ENCODE measurements at regions not wholly inside any gene's neighbourhood (a gene's known extent, or its start where the extent isn't known, plus 50 kb on each side); places are given as distances from the start of the nearest gene placed in this dataset.

GRCh38 chr10:131019696-131020095 lies 291.8 kb downstream of the TCERG1L start:
- Histone ChIP-seq H3K4me1 (ENCODE audit: control insufficient read depth in 5 of 5, insufficient read depth in 5 of 5, low read length in 5 of 5) (no peaks in the 10 kb centered on the region), H3K9me3 (ENCODE audit: control insufficient read depth in 4 of 4, insufficient read depth in 3 of 4, low read length in 3 of 4) (no peaks in the 10 kb centered on the region), H3K27ac (ENCODE audit: low read depth in 1 of 2, low read length in 1 of 2) (no peak overlapping the region), H3K4me3 (no peak overlapping the region), H3K27me3 (ENCODE audit: control insufficient read depth in 3 of 3, insufficient read depth in 3 of 3, low read length in 2 of 3) (peaks cover 0 to 6% (median 0%) of the 10 kb centered on the region in 3 donors), H3K9ac (ENCODE audit: insufficient read depth in 1 of 2, low read length in 2 of 2) (no peak overlapping the region), H3K36me3 (ENCODE audit: control insufficient read depth in 4 of 4, insufficient read depth in 4 of 4, low read length in 4 of 4) (no peaks in the 10 kb centered on the region)
- WGBS, 2 donors: 80 to 93% methylated on average over 11 of the region's 11 CpGs
- DNase-seq (no peak), ATAC-seq (ENCODE audit: insufficient read depth, low FRiP score) (no peak)
- TF ChIP-seq, protein P1, sequence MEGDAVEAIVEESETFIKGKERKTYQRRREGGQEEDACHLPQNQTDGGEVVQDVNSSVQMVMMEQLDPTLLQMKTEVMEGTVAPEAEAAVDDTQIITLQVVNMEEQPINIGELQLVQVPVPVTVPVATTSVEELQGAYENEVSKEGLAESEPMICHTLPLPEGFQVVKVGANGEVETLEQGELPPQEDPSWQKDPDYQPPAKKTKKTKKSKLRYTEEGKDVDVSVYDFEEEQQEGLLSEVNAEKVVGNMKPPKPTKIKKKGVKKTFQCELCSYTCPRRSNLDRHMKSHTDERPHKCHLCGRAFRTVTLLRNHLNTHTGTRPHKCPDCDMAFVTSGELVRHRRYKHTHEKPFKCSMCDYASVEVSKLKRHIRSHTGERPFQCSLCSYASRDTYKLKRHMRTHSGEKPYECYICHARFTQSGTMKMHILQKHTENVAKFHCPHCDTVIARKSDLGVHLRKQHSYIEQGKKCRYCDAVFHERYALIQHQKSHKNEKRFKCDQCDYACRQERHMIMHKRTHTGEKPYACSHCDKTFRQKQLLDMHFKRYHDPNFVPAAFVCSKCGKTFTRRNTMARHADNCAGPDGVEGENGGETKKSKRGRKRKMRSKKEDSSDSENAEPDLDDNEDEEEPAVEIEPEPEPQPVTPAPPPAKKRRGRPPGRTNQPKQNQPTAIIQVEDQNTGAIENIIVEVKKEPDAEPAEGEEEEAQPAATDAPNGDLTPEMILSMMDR (IDR thresholded peaks at IDR 0.05; ENCODE audit: control extremely low read depth, extremely low read depth): no peak

DNA sequence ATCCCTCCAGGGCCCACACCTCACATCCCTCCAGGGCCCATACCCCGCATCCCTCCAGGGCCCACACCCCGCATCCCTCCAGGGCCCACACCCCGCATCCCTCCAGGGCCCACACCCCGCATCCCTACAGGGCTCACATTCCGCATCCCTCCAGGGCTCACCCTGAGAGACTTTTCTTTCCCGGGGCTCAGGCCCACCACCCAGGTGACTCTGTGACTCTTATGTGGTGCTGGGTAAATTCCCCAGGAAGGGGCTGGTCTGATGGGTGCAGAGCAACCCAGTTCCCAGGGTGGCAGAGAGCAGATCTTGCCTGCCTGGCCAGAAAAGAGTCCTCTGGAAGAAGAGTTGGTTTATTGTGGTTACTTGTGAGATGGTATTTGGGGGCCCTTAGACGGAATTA lies 290.7 kb downstream of the TCERG1L start:
- Histone ChIP-seq H3K27me3 (ENCODE audit: control insufficient read depth in 3 of 3, insufficient read depth in 3 of 3, low read length in 2 of 3) (peaks cover 0 to 6% (median 0%) of the 10 kb centered on the region in 3 donors), H3K36me3 (ENCODE audit: control insufficient read depth in 4 of 4, insufficient read depth in 4 of 4, low read length in 4 of 4) (no peaks in the 10 kb centered on the region), H3K4me1 (ENCODE audit: control insufficient read depth in 5 of 5, insufficient read depth in 5 of 5, low read length in 5 of 5) (no peaks in the 10 kb centered on the region), H3K27ac (ENCODE audit: low read depth in 1 of 2, low read length in 1 of 2) (no peak overlapping the region), H3K4me3 (no peak overlapping the region), H3K9me3 (ENCODE audit: control insufficient read depth in 4 of 4, insufficient read depth in 3 of 4, low read length in 3 of 4) (no peaks in the 10 kb centered on the region), H3K9ac (ENCODE audit: insufficient read depth in 1 of 2, low read length in 2 of 2) (no peak overlapping the region)
- ATAC-seq (ENCODE audit: insufficient read depth, low FRiP score) (no peak), DNase-seq (no peak)
- WGBS, 2 donors: 91 to 92% methylated on average over 7 of the region's 7 CpGs
- TF ChIP-seq, protein P1 (IDR thresholded peaks at IDR 0.05; ENCODE audit: control extremely low read depth, extremely low read depth): no peak

DNA sequence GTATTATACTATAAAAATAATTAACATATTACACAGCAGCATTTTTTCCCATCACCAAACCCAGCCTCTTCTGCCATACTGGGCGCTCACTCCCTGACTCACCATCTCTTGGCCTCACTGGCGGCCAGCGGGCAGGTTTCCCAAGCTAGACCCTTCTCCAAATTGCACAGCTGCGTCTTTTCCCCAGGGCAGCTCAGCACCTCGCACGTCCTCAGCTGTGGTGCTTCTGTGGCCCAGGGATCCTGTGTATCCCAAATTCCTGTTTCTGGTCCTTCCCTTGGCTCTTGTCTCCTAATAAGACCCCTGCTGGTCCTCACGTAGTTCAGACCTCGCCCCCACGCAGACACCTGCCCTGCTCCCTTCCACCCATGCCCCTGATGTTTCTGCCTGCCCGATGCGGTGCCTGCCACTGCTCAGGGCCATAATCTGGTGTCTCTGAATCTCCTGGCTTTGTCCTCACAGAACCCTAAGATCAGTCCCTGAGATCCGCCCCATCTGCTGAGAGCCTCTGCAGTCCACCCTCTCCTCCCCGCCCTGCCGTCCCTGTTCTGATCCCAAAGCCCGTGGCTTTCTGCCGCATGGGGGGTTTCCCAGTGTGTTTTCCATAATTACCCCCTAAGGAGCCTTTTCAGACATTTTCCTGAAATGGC lies 290.1 kb downstream of the TCERG1L start:
- H3K36me3 ChIP-seq (ENCODE audit: control insufficient read depth in 4 of 4, insufficient read depth in 4 of 4, low read length in 4 of 4): no peaks in the 10 kb centered on the region
- TF ChIP-seq, protein P1 (IDR thresholded peaks at IDR 0.05; ENCODE audit: control extremely low read depth, extremely low read depth): no peak
- DNase-seq (no peak), ATAC-seq (ENCODE audit: insufficient read depth, low FRiP score) (no peak)
- no peak overlapping the region for H3K9ac ChIP-seq (ENCODE audit: insufficient read depth in 1 of 2, low read length in 2 of 2)
- H3K9me3 ChIP-seq (ENCODE audit: control insufficient read depth in 4 of 4, insufficient read depth in 3 of 4, low read length in 3 of 4): no peaks in the 10 kb centered on the region
- 88 to 90% methylated on average over 16 of the region's 16 CpGs for WGBS, 2 donors
- no peaks in the 10 kb centered on the region for H3K4me1 ChIP-seq (ENCODE audit: control insufficient read depth in 5 of 5, insufficient read depth in 5 of 5, low read length in 5 of 5)
- H3K27me3 ChIP-seq (ENCODE audit: control insufficient read depth in 3 of 3, insufficient read depth in 3 of 3, low read length in 2 of 3): peaks cover 0 to 5% (median 0%) of the 10 kb centered on the region in 3 donors
- H3K4me3 ChIP-seq: no peak overlapping the region
- no peak overlapping the region for H3K27ac ChIP-seq (ENCODE audit: low read depth in 1 of 2, low read length in 1 of 2)

DNA sequence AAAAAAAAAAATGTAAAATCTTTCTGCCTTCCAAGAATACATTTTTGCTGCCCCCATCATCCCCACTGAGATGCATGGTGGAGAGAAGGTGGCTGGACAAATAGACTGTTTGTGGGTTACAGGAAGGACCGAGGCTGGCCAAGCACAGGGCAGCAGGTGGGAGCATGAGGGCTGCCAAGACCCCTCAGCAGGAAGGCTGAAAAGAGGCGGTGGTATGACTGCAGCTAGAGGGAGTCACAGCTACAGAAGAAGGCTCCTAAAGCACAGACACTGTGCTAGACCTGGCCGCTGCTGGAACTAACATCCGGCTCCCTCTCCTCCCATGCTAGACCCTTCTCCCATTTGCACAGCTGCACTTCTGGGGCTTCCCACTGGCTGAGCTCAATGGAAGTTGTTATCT lies 289.6 kb downstream of the TCERG1L start:
- H3K36me3 ChIP-seq (ENCODE audit: control insufficient read depth in 4 of 4, insufficient read depth in 4 of 4, low read length in 4 of 4): no peaks in the 10 kb centered on the region

More for the DNA sequence above, 289.6 kb downstream of the TCERG1L start:
- DNase-seq: peak in 2 of 3 donors; percentile 2 to 5
- TF ChIP-seq, protein P1 (IDR thresholded peaks at IDR 0.05; ENCODE audit: control extremely low read depth, extremely low read depth): no peak
- H3K27ac ChIP-seq (ENCODE audit: low read depth in 1 of 2, low read length in 1 of 2): no peak overlapping the region
- H3K4me1 ChIP-seq (ENCODE audit: control insufficient read depth in 5 of 5, insufficient read depth in 5 of 5, low read length in 5 of 5): no peaks in the 10 kb centered on the region
- WGBS, 2 donors: 65 to 80% methylated on average over 4 of the region's 4 CpGs
- no peak overlapping the region for H3K9ac ChIP-seq (ENCODE audit: insufficient read depth in 1 of 2, low read length in 2 of 2)
- H3K27me3 ChIP-seq (ENCODE audit: control insufficient read depth in 3 of 3, insufficient read depth in 3 of 3, low read length in 2 of 3): peaks cover 0 to 5% (median 0%) of the 10 kb centered on the region in 3 donors
- H3K4me3 ChIP-seq: no peak overlapping the region
- no peak for ATAC-seq (ENCODE audit: insufficient read depth, low FRiP score)
- H3K9me3 ChIP-seq (ENCODE audit: control insufficient read depth in 4 of 4, insufficient read depth in 3 of 4, low read length in 3 of 4): no peaks in the 10 kb centered on the region
